GM19455 (cell line): ENCODE measurements at regions not wholly inside any gene's neighbourhood (a gene's known extent, or its start where the extent isn't known, plus 50 kb on each side); places are given as distances from the start of the nearest gene placed in this dataset.

ENCODE experiments used
- ATAC-seq: cut with Tn5 transposase; IDR thresholded peaks from one replicate; pipeline ENCODE4 v1.9.1; 2021; ENCODE audit not compliant: unreplicated experiment

DNA sequence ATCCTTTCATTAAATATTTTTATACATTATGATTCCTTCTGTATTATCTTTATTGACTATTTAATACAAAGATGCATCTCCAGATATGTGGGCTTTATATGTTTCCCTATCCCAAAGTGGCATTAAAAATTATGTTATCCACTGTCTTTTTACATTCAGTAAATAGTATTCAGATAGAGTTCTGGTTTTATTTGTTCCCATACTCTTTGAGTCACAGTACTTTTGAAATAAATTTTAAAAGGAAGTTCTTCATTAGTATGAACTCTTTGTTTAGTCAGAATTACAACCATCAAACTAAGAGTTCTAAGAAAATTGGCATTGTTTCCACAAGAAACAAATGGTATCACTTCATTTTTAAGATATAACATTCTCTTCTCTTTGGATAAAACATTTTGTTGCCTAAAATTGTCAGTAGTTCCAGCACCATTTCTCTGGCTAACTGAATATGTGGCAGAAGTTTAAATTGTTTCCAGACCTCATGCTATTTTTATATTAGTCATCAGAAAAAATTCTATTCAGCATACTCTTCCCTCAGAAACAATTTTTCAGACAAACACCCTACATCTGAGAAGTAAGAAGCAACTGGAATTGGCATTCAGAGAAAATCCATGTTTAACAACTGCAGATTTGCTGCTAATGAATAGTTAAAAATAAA is 88.5 kb upstream of the COL5A2 start:
- ATAC-seq: no peak

DNA sequence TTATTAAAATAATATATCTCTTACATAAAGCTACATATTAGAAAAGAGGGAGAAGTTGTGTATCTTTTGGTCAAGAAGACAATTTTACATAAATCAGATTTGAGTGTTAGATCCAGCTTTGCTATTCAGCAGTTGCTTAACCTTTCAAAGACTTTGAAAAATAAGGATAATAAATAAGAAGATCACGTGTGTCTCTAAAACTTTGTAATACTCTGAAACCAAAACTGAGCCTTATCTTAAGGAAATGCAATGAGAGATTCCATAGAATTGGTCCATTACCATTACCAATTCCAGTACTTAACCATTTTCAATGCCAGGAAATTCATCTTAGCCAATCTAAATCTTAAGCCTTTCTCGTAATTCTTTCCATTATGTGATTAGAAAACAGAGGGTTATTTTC is 89.2 kb upstream of the COL5A2 start:
- no peak for ATAC-seq

DNA sequence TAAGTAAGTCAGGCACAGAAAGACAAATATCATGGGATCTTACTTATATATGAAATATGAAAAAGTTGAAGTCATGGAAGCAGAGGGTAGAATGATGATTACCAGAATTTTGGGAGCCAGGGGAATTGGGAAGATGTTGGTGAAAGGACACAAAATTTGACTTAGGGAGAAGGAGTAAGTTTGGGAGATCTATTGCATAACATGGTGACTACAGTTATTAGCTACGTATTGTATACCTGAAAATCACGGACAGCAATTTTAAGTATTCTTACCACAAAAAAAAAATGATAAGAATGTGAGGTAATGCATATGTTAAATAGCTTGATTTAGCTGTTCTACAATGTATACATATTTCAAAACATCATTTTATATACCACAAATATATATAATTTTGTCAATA is 94.2 kb upstream of the COL5A2 start:
- no peak for ATAC-seq

DNA sequence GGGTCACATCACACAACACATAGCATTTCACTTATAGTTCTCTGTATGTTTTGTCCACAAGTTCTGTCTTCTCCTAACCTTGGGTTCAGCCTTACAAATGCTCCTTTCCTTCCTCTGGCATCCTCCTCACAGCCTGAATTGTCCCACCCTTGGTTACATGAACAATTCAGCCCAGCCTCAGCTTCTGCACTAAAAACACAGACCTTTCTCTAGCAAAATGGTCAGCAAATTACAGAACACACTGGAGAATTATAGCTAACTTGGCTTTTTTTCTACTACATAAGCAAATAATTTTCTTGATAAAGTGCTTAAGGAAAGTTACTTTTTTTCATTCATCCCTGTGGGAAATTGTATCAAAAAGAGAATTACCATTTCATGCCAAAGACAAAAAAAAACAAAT is 94.8 kb upstream of the COL5A2 start:
- no peak for ATAC-seq

DNA sequence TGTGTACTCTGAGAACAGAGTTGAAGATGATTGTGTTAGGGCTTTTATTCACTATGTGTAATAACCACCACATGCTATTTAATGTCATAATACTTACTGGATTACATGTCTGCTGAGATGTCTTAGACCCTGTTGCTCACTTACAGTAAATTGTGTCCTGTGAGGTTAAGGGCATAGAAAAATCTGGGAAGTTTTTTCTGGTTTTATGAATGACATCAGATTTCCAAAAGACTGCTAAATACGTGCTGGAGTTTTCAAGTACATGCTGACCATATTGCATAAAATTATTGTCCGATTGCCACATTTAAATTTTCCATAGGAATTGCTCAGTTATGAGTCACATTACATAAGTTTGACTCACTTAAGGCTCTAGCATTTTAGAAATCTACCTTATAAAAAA is 96.7 kb upstream of the COL5A2 start:
- ATAC-seq: no peak

DNA sequence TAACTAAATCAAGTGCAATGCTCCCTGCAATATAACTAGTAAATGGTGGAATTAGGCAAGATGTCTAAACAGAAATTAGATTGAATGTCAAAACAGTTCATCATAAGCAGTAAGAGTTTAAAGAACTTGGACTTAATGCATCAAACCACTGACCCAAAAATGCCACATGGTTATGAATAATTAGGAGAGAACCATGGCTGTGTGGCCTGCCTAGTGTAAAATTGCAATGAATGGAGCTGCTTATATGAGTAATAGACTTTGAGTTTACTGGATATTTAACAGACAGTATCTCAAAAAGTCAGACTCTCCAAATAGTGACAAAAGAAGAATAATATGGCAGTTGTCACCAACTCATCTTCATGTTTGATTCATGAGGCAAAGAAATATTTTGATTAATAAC is 101.6 kb upstream of the COL5A2 start:
- no peak for ATAC-seq

DNA sequence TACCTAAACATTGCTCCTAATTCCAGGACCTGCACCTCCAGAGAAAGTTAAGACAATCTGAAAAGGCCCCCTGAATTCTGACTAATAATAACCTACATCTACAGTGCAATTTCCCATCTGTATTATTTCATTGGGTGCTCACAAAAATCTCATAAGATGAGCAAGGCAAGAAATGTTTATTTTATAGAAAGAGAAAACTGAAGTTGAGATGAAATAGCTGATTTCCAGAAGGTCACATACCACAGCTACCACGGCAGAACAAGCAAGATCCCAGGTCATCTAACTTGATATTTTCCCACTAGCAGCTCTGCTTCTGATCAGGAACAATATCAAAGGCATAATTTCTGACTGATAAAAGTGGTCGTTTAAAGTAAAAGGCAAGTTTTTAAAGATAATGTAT is 105.8 kb upstream of the COL5A2 start:
- ATAC-seq: no peak

DNA sequence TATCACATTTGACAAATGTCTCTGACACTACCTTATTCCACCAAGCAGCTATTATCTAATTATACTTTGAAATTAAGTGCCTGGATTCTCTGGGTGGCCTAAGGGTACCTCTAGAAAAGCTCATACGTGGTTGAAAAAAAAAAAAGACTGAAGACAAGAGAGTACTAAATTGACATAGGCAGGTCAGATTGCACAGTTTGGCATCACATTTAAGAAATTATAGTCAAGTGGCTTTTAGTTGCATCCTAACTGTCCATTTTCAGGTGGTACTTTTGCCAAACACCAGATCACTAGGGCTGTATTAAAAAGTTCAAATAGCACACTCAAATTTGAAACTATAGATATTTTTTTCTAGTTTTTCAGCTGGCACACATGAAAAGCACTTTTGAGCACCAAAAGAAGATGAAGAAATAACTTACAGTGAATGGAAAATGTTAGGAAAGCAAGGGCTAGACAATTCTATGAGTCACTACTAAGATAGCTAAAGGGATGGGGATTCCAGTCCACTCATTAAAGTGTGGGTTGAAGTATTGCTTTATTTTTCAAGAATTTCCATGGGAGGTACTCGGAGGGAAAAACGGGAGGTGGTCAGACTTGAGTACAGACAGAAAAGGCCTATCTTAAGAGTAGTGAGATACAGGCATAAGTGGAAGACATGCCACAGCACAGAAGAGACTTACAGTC is 106.5 kb upstream of the COL5A2 start:
- ATAC-seq: no peak

DNA sequence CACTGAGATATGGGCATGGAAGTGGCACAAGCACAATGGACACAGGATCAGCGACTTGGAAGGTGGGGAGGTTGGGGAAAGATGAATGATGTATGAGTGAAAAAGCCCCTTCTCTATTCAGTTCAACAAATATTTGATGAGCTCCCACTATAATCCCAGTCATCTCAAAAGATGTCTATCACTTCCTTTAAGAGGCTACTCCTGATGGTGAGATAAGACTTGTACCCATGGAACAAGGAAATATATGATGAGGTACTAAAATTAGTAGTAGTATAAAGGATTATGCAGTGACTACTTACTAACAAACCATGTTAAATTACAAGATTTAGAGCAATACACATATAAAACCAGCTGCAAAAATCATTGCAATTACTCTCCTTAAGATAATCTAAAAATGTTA is 107.8 kb upstream of the COL5A2 start:
- ATAC-seq: no peak

DNA sequence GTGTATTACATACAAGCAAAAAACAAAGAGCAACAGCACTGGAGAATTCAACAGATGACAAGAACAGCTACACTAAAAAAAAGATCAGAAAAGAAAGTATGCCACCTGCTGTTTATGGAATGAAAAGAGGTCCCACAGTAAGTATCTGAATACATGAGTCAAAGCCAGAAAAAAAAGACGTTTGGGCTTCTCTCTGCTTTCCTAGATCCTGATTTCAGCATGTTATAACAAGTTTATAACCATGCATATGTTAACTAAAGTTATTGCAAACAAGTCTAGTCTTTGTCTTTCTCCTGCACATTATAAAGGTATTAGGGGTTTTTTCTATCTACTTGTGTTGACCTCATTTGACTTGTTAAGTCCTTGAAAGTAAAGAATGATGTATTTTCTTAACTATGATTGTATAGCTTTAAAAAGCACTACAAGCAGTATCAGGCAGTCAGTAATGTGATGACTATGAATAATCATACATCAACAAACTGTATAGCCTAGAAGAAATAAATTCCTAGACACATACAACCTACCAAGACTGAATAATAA is 108.5 kb upstream of the COL5A2 start:
- peak; percentile 74 for ATAC-seq

DNA sequence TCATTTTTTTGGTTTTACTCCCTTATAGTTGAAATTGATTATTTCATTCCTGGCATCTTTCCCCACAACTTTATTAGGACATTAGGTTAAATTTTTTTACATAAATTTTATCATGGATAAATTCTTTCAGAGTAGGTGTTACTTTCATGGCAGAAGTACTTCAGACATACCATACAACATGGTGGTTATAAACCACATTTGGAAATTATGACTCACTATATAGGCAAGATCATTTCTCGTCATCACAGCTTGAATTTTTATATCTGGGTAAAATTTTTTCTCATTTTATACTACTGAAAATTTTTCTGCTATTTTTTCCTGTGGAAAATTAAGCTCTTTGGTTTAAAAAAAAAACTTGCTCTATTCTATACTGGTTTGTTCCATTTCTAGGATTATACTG is 111.9 kb upstream of the COL5A2 start:
- no peak for ATAC-seq

DNA sequence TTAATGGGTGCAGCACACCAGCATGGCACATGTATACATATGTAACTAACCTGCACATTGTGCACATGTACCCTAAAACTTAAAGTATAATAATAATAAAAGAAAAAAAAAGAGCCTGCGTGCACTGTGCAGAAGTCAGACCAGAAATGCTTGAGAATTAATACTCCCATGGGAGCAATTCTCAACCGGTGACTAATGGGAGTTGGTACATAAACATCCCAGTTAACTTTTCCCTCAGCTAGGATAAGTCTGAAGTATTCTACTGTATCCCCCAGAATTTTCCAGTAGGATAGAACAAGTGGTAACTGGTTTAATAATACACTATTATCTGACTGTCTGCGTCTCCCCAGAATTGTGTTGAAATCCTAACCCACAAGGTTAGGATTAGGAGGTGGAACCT is 113.6 kb upstream of the COL5A2 start:
- ATAC-seq: no peak

DNA sequence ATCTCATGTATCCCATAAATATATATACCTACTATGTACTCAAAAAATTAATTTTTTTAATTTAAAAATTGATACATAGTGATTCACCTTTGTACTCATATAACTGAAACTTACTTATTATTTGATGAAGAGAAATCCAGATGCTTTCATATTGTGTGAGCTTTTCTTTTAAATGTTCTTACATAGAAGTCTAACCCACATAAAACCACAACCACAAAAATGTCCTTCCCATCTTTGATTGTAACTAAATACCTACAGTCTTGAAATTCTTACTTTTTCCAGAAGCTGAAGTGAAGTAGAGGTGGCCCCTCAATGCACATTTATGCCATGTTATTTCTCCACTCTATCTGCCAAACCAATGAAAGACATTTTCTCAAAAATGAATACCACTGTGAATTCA is 117.9 kb upstream of the COL5A2 start:
- ATAC-seq: no peak

DNA sequence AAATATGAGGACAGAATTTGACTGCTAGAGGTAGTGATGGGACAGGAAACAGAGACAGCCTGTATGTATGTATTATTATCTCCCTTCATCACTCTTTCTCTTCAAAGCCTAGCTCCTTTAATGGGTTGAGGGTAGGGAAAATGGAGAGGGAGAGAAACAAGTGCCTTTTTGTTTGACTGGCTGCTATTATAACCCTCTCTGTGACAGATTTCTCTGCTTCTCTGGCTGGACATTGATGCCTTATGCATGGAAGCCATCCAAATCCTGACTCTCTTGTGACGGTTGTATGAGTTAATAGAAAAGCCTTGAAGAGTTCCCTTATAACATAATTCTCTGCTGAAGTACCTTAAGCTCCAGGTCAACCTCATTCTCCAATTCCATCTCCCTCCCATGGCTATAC is 118.5 kb upstream of the COL5A2 start:
- ATAC-seq: no peak

DNA sequence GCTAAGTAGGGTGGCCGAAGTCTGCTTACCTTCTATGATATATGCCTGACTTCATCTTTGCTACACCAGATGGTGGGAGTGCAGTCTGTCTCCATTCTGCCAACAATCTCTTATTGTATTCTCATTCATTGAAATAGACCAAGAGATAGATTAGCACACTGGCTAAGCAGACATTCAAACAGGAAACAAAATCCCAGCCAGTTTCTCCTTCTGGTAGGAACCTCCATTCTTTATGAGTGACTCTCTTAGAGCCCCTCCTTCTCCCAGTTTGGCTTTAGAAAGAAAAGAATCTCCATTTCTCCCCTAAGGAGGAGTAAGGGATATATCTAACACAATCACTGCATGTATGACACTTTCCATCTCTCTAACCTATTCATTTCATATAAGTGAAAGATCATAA is 118.9 kb upstream of the COL5A2 start:
- ATAC-seq: no peak

DNA sequence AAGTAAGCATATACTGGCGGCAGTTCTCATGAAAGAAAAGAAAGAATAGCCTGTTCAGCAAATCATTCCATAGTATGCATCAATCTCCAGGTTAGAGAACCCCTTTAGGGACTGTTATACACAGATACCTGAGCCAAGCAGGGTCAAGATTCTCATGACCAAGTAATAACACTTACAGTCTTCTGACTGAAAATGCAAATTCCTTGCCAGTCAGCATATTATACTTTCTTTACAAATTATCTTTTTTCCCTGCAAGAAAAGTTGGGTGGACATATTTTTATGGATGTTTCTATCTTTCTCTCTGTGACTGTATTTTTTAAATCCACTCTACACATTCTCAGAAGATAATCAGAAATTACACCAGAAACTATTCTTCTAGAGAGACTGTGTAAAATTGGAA is 120.4 kb upstream of the COL5A2 start:
- ATAC-seq: no peak

DNA sequence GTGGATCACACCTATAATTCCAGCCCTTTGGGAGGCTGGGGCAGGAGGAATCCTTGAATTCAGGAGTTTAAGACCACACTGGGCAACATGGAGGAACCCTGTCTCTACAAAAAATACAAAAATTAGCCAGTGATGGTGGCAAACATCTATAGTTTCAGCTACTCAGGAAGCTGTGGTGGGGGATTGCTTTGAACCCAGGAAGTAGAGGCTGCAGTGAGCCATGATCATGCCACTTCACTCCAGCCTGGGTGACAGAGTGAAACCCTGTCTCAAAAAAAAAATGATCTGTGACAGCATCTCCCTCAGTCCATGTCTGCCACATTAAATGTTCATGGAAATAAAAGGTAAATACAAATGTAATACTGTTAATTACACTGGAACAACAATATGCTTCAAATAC is 121.4 kb upstream of the COL5A2 start:
- ATAC-seq: no peak

DNA sequence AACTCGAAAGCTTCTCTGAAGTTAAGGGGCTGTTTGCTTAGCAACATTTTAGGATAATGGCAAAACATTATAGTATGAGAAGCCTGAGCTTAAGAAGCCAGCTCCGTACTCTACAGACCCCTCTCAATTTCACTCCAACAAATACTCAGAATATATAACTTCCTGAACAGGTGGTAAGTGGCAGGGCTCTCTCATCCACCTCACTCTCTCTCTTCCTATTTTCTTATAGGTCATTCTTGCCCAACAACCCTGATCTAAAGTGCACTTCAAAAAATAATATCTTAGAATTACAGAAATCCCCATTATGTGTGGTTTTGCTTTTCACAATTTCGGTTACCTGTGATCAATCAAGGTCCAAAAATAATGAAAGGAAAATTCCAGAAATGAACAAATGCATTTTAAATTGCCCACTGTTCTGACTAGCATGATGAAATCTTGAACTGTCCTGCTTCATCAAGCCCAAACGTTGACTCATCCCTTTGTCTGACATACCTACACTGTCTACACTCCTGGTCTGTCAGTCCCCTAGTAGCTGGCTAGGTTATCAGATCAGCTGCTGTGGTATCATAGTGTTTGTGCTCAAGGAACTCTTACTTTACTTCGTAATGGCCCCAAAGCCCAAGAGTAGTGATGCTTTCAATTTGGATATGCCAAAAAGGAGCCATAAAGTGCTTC is 122.8 kb upstream of the COL5A2 start:
- ATAC-seq: no peak

DNA sequence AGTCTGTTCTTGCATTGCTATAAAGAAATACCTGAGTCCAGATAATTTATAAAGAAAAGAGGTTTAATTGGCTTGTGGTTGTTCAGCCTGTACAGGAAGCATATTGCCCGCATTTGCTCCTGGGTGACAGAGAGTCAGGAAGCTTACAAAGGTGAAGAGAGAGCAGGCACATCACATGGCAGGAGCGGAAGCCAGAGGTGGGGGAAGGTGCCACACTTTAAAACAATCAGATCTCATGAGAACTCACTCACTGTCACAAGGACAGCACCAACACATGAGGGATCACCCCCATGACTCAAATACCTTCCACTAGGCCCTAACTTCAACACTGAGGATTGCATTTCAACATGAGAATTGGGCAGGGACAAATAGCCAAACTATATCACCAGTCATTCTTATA is 124.8 kb upstream of the COL5A2 start:
- ATAC-seq: no peak

DNA sequence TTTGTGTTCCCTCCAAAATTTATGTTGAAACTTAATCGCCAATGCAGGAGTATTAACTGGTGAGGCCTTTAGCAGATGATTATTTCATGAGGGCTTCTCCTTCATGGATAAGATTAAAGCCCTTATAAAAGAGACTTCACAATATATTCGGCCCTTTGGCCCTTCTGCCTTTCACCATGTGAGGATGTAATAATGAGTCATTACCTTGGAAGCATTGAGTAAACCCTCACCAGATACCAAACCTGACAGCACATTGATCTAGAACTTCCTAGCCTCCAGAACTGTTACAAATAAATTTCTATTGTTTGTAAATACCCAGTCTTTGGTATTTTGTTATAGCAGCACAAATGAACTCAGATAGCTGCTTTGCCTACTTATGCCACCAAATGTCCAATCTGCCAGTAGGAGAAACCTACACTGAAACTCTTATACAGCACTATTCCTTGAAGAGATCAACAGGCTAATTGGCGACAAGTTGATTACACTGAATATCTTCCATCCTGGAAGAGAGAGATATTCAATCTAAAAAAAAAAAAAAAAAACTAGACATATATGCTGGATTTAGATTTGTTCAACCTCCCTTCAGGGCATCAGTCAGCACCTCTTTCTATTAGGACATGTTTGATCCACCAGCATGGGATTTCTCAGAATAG is 125.9 kb upstream of the COL5A2 start:
- ATAC-seq: no peak

DNA sequence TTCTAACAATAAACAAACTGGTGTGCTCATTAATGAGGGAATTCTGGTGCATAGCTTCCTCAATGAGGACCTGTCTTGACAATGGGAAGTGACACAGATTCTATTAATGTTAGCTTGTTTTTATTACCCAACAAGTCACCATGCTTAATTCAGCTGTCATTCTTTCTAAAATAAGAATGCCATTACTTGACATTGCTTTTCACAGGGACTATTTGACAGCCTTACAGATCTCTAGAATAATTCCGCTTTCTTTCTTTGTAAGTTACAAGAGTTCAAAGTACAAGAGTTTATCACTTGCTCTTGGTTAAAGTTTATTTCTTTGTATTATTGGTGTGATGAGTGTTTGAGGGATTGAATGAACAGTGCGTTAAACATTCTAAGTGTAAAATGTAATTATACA is 127.0 kb upstream of the COL5A2 start:
- ATAC-seq: no peak
